Ovary (tissue), 3 donors: ENCODE measurements at regions not wholly inside any gene's neighbourhood (a gene's known extent, or its start where the extent isn't known, plus 50 kb on each side); places are given as distances from the start of the nearest gene placed in this dataset.

Source experiments
- EP300 ChIP-seq: sonication (generic); formaldehyde crosslinking; IDR thresholded peaks from one replicate; pipeline ENCODE4 v1.6.1; 2017; ENCODE audit warnings: antibody characterized with exemption
- POLR2A ChIP-seq: fragments of 450-650 bp; IDR thresholded peaks from one replicate; pipeline ENCODE4 v1.6.1; 2017; ENCODE audit warnings: antibody characterized with exemption, mild to moderate bottlenecking, moderate library complexity
- TF ChIP-seq, protein P1 (sequence below), 3 donors: fragments of 450-650 bp in 2 of 3; fragments of 200-600 bp in 1 of 3; IDR thresholded peaks; one replicate each; pipeline versions ENCODE4 v1.5.1 to v1.8.0; 2016 to 2022; ENCODE audit warnings: antibody characterized with exemption in 3 of 3, mild to moderate bottlenecking in 1 of 3
- donor health status: DM: no; HTN: no; CAD: no.

DNA sequence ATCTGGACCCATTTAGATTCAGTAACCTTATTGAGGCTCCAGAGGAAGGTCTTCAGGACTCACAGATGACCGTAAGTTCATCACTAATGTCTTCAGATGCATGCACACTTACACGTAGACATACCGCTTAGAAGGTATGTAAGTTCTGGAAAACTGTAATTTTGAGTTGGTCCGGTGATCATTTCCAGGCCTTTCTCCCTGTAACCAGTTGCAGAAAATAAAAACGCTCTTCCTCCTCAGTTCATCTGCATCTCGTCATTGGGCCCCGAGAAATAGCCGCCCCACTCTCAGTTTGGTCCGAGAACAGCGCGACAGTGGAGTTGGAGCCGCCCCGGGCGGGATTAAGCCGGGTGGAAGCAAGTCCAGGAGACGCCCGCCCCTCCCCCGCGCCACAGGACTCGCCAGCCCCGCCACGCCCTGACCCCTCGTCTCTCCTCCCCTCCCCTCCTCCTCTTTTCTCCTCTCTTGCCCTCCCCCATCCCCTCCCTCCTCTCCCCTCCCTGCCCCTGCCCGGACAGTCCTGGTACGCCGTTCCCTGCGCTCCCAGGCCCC lies 83.7 kb downstream of the TNFAIP2 start:
- TF ChIP-seq, protein P1, sequence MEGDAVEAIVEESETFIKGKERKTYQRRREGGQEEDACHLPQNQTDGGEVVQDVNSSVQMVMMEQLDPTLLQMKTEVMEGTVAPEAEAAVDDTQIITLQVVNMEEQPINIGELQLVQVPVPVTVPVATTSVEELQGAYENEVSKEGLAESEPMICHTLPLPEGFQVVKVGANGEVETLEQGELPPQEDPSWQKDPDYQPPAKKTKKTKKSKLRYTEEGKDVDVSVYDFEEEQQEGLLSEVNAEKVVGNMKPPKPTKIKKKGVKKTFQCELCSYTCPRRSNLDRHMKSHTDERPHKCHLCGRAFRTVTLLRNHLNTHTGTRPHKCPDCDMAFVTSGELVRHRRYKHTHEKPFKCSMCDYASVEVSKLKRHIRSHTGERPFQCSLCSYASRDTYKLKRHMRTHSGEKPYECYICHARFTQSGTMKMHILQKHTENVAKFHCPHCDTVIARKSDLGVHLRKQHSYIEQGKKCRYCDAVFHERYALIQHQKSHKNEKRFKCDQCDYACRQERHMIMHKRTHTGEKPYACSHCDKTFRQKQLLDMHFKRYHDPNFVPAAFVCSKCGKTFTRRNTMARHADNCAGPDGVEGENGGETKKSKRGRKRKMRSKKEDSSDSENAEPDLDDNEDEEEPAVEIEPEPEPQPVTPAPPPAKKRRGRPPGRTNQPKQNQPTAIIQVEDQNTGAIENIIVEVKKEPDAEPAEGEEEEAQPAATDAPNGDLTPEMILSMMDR (IDR thresholded peaks at IDR 0.05): no peak
- TF ChIP-seq EP300 (no peak), POLR2A (no peak)
